COLO829 (cell line): ENCODE measurements at regions not wholly inside any gene's neighbourhood (a gene's known extent, or its start where the extent isn't known, plus 50 kb on each side); places are given as distances from the start of the nearest gene placed in this dataset.

ENCODE experiments used
- DNase-seq: peaks from one replicate; pipeline ENCODE4 v3.0.0; 2012; ENCODE audit warnings: low spot score

DNA sequence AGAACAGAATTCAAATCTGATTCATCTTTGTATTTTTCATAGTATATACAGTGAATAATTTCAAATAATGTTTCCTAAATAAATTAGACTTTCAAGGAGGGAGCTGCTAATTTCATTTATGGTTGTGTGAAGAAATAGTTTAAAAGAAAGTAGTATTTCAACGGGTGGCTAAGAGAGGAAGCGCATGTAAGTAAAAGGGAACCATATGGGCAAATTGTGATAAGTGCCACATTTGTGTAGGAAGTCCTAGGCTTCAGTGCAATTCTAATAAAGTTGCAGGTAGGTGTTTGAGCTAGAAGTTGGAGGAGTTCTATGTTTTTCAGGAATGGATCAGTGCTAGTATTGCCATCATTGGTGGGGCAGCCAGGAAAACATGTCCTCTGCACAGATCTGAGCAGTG, 178.8 kb upstream of the PRDM1 start:
- no peak for DNase-seq

DNA sequence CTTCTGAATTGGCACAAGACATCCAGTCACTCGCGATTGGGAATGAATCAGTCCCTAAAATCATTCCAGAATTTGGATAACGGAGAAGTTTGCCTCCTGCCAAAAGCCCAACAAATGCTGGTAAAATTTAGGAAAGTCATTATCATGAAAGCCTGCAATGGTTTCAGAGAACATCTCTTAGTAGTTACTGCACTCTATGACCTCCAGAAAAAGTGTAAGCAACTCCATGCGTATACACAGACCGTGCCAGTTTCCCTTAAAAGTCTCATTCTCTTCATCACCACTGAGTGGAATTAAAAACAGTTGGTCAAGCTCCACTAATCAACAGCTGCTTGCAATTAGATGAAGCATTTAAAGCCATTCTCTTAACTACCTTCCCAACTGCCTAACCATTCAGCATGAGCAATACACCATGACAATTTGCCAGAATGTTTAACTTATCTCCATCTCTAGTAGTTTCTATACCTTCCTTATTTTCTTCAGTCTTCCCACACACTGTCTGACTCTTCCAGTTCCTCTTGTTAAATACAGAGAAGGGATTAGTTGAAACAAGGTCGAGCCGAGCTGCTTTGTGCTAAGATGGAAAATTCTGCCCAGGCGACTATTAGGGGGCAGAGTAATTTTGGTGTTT, 183.6 kb upstream of the PRDM1 start:
- no peak for DNase-seq

DNA sequence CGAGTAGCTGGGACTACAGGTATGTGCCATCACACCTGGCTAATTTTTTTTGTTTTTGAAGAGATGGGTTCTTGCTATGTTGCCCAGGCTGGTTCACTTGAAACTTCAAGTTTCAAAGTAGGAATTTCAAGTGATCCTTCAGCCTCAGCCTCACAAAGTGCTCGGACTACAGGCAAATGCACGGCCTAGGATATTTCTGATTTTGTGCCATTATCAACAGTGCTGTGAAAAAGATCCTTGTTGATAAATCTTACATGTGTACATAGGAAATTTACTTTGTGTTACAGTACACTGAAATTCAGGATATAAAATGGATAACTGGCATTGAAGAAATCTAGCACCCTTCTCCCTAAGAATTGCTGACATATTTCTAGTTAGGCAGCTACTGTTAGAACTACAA, 184.6 kb upstream of the PRDM1 start:
- DNase-seq: no peak

GRCh38 chr6:105900125-105900937, 185.8 kb upstream of the PRDM1 start:
- DNase-seq: no peak

DNA sequence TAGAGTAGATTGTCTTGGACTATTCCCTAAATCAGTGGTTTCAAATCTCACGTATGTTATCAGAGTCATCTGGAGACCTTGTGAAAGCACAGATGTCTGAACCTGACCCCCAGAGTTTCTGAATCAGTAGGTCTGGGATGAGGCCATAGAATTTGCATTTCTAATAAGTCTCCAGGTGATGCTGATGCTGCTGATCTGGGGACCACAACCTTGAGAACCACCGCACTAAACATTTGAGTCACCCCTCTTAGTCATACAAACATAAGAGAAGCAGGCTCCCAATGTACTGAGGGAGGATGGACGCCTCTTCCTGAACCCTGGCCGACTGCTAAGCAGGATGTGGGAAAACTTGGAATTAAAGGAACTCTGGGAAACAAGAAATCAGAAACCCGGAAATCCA, 187.8 kb upstream of the PRDM1 start:
- no peak for DNase-seq

- no peak for DNase-seq
These were observed 189.0 kb upstream of the PRDM1 start for GRCh38 chr6:105897131-105897530.

DNA sequence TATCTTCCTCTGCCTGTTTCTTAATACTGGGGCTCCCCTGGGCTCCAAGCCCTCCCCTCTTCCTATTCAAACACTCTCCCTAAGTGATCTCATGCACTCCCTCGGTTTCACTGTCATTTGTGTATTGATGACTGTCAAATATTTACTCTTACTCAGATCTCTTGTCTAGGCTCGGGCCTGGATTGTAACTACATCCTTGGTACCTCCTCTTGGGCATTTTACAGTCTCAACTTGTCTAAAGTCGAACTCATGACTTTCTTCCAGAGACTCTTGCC, 189.4 kb upstream of the PRDM1 start:
- DNase-seq: no peak

DNA sequence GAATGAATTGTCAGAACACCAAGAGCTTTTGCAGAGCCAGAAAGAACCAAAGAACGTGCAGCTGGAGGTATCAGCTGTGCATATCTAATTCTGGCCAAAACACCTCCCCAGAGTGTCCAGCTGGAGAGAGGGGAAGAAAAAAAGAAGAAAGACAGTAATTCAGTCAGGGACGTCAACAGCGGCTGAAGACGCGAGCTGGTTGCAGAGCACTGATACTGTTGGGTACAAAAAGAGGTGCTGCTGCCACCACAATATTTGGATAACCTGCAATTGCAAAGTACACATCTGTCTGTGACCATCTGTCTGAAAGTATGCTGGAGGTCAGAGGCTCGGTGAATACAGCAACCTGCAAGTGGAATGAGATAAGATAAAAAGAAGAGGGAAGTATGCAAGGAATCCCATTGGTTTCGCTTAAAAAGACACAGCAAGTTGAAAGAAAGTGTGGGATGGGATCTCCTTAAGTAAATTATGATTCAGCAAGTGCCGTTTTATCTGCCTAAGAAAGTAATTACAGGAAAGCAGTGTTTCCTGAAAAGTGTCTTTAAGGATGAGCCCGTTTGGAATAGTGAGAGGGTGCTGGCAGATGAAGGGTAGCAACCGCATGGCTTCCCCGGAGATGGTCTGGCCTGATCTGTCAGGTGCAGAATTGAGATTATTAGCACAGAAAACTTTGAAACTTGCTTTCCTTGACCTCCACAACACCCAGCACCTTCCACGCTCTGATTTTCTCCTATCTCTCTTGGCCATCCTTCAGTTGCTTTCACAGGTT, 189.9 kb upstream of the PRDM1 start:
- DNase-seq: no peak

- no peak for DNase-seq
These were observed 191.6 kb upstream of the PRDM1 start for GRCh38 chr6:105894556-105894955.

DNA sequence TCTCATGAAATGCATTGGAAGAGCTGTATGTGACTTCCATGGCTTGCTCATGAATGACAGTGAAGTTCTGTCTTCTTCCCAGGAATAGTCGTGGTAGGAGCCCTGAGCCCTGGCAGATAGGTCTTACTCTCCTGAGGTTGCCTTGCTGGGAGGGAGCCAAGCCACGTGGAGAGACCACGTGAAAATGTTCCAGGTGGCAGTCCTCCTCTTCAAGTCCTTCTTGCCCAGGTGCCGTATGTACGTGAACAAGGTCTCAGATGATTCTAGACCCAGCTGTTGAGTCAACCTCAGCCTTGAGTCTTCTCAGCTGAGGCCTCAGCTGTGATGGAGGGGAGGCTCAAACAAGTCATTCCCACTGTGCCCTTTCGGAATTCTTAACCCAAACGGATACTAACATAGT, 192.4 kb upstream of the PRDM1 start:
- no peak for DNase-seq

DNA sequence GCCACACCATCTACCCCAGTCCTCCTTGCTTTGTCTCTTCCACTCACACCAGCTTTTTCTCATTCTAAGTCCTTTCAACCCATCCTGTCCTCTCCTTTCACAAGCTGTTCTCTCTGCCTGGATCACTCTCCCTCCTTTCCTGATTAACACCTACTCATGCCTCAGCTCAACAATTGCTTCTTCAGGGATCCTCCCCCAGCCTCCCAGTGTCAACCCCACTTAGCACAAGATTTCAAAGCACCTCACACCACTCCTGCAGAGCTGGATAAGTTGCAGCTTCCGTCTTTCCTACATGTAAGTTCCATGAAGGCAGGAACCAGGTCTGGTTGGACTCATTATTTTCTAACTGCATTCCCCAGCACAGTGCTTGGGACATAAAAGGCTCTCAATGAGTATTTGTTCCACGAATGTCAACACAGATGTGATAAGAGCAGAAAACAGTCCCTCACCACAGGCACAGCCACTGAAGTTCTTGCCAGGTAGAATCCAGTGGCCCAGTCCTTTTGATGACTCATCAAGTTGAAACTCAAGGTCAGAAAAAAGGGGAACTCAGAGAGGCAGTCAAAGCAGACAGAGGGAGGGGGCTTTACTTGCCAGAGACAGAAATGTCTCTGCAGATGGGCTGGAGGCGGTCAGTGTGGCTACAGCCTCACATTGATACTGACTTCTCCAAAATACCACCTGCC, 193.4 kb upstream of the PRDM1 start:
- DNase-seq: no peak

DNA sequence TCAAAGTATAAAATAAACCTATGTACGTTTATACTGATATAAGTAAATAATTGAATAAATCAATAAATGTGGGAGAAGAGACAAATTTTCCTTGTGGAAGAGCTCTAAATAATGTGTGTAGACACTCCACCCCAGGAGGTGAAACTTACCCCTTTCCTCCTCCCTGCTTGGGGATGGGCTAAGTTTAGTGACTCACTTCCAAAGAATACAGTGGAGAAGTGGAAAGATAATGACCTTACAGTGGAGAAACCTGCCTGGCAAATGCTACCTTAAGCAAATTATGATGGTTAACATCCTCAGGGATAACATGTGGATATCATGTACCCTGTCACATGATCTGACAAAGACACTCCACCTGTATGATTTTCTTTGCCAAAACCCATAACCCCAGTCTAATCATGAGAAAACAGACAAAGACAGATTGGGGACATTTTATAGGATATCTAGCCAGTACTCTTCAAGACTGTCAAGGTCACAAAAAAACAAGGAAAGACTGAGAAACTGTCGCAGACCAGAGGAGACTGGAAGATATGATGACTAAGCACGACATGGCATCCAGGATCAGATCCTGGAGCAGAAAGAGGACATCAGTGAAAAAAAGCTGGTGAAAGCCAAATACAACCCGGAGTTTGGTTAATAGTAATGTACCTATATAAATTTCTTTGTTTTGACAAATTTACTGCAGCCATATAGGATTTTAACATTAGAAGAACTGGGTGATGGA, 195.5 kb upstream of the PRDM1 start:
- no peak for DNase-seq

DNA sequence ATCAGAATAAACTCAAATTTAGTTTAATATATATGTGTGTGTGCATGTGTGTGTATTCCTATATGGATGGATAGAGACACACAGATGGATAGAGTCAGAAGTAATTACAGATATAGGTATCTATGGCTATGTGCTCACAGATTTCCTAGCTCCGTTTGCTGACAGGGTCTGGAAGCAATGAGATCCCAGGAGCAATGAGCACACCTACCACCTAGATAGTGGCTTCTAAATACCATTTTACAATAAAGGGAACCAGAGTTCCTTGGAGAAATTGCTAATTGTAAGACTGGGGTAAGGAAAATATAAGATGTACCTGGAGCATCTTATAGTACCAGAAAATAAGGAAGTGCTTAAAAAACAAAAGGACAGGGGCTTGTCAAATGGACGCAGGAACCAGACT, 196.2 kb upstream of the PRDM1 start:
- no peak for DNase-seq

GRCh38 chr6:105886814-105887544, 199.2 kb upstream of the PRDM1 start:
- no peak for DNase-seq

DNA sequence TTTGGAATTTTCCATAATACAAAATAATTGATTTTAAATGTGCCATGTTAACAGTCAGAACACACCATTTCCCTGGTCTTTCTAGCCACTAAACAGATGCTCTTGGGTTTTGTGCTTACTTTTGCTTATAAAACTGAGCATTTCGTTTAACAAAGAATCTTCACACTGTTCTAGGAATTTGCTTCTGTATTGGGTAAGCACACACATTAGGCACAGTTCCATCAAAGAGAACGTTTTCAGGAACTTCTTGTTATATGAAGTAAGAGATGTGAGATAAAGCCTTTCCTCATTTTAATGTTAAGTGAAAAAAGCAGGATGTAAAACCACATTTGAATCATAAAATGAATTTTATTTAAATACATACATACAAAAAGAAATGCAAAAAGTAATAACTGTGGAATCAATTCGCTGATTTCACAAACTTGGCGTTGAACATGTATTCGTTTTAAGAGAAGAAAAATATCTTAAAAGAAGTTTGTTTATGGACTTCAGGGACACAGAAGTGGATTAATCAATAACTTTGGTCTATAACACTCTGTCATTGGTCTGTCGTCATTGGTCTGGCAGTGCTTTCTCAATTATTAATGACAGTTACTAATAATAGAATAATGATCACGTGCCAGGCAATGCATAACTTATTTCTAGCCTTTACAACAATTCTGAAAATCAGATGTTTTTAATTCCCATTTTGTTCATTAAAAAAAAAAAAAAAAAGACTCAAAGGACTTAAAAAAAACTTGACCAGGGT, 199.9 kb upstream of the PRDM1 start:
- DNase-seq: no peak

GRCh38 chr6:105884426-105884825, 201.7 kb upstream of the PRDM1 start:
- DNase-seq: no peak

GRCh38 chr6:105884011-105884410, 202.1 kb upstream of the PRDM1 start:
- no peak for DNase-seq

DNA sequence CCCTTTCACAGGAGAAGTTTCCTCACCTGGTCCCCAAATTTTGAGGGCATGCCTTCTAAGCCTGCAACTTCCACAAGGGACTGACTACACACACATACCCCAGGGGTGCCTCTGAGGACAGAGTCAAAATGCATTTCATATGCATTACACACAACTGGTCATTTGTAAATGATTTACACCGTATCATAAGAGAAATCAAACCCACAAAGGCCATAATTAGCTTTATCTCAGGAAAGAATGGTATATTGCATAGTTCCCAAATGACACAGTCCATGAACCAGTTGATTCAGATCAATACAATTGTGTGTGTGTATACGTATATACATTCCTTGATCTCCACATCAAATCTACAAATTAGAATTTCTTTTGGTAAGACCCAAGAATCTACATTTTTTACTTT, 203.3 kb upstream of the PRDM1 start:
- DNase-seq: no peak

- DNase-seq: no peak
These were observed 203.9 kb upstream of the PRDM1 start for GRCh38 chr6:105882121-105882803.

GRCh38 chr6:105881608-105882007, 204.5 kb upstream of the PRDM1 start:
- DNase-seq: no peak
